ENCODE measurements at regions not wholly inside any gene's neighbourhood (a gene's known extent, or its start where the extent isn't known, plus 50 kb on each side); places are given as distances from the start of the nearest gene placed in this dataset.

DNA sequence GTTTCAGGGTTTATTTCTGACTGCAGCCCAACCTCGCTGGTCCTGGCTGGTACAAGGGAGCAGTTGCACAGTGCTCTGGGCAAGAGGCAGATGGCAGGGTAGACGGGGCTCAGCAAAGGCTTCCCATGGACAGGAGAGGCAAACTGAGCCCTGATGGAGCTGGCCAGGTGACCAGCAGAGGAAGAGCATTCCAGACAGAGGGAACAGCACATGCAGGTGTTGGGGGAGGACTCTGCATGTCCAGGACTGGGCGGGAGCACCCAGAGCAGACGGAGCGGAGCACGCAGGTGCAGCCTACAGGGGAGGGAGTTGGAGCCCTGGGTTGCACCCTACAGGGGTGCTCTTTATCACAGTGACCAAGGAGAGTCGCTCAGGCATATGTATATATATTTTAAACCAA is 285.3 kb downstream of the FOXL1 start:
- H3K36me3 ChIP-seq (ENCODE audit: control insufficient read depth, insufficient read depth, low read length) = no peaks in the 10 kb centered on the region
- H3K4me1 ChIP-seq (ENCODE audit: control insufficient read depth, insufficient read depth, low read length) = no peaks in the 10 kb centered on the region
- DNase-seq (ENCODE audit: low read depth, low spot score) = no peak
- H3K27me3 ChIP-seq (ENCODE audit: control insufficient read depth, insufficient read depth, low read length) = no peaks in the 10 kb centered on the region
- H3K4me3 ChIP-seq (ENCODE audit: low read length) = no peak overlapping the region
- no peaks in the 10 kb centered on the region for H3K9me3 ChIP-seq (ENCODE audit: control insufficient read depth, insufficient read depth, low read length)
- WGBS (ENCODE audit: insufficient coverage, insufficient read length) = no CpG with 5 or more reads among the region's 7 CpGs
- H3K27ac ChIP-seq (ENCODE audit: low read length) = no peak overlapping the region

DNA sequence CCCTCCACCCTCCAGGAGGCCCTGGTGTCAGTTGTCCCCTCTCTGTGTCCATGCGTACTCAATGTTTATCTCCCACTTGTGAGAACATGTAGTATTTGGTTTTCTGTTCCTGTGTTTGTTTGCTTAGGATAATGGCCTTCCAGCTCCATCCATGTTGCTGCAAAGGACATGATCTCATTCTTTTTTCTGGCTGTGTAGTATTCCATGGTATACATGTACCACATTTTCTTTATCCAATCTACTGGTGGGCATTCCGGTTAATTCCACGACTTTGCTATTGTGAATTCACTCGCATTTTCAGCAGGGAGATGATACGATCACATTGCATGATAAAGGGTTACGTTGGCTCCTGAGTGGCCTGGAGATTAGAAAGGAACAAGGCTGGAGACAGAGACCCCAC is 286.2 kb downstream of the FOXL1 start:
- Histone ChIP-seq H3K4me3 (ENCODE audit: low read length) (no peak overlapping the region), H3K9me3 (ENCODE audit: control insufficient read depth, insufficient read depth, low read length) (no peaks in the 10 kb centered on the region), H3K27ac (ENCODE audit: low read length) (no peak overlapping the region), H3K4me1 (ENCODE audit: control insufficient read depth, insufficient read depth, low read length) (no peaks in the 10 kb centered on the region; the same call in 1 of the 2 replicates), H3K27me3 (ENCODE audit: control insufficient read depth, insufficient read depth, low read length) (no peaks in the 10 kb centered on the region), H3K36me3 (ENCODE audit: control insufficient read depth, insufficient read depth, low read length) (no peaks in the 10 kb centered on the region)
- no peak for DNase-seq (ENCODE audit: low read depth, low spot score)
- no CpG with 5 or more reads among the region's 6 CpGs for WGBS (ENCODE audit: insufficient coverage, insufficient read length)

DNA sequence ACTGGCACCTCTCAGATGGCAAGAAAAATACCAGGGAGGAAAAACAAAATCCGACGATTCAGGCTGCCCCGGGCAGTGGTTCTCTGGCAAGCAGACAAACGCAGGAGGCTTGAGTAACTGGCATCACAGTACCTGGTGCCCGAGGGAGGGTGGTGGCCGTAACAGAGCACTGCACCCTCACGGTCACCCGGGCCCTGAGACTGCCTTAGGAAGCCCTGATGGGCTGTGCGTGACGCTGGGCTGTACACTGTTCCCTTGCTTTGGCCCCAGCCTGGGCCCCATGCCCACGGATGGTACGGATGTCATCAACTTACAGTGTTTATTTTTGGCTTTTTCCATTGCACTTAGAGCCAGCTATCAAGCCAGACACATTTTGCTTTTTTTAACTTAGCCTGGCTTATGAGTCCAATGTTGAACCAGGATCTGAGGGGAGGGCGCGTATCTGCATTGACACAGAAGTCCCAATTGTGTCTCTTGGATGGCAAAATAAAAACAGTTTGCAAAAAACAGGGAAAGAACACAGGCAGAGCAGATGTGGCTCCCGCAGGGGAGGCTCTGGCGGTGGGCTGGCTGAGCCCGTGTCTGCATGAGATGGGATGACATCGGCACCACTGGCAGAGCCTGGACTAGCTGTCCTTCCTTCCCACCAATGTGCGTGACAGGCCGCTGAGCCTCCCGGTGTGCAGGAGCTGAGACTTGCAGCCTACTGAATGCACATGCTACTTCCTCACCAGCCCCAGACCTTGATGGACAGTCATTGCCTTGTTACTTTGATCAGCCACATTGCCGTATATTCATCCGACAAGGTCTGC is 287.7 kb downstream of the FOXL1 start:
- no CpG with 5 or more reads among the region's 23 CpGs for WGBS (ENCODE audit: insufficient coverage, insufficient read length)
- Histone ChIP-seq H3K27me3 (ENCODE audit: control insufficient read depth, insufficient read depth, low read length) (no peaks in the 10 kb centered on the region), H3K36me3 (ENCODE audit: control insufficient read depth, insufficient read depth, low read length) (no peaks in the 10 kb centered on the region)

DNA sequence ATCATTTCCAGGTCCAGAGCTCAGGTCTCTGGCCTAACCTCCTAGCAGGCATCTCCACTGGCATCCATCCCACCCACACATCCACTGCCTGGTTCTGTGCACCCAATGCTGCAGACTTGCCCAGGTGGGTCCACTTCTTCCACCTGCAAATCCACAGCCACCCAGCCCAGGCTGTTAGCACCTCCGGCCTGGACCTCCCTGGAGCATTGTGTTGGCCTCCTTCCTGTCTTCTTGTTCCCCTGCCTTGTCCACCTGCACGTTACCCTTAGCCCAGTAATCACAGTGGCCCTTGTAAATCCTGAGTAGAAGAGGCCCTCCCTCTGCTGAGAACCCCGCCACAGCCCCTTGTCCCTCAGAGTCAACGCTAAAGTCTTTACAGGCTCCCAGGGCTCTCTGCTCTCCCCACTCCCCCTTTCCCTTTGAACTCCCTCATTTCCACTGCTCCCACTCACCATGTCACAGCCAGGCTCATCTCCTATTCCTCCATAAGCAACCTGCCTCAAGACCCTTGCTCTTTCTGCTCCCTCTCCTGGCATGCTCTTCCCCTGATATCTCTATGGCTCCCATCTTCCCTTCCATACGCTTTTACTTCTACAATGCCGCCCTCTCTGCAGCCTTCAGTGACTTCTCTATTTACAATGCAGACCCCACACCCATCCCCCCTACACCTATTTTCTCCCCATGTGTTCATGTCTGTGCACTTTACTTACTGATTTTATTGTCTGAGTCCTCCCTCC is 288.8 kb downstream of the FOXL1 start:
- H3K36me3 ChIP-seq (ENCODE audit: control insufficient read depth, insufficient read depth, low read length) = no peaks in the 10 kb centered on the region
- H3K4me1 ChIP-seq (ENCODE audit: control insufficient read depth, insufficient read depth, low read length) = no peaks in the 10 kb centered on the region; the same call in 1 of the 2 replicates
- no CpG with 5 or more reads among the region's 6 CpGs for WGBS (ENCODE audit: insufficient coverage, insufficient read length)

More for the DNA sequence above, 287.7 kb downstream of the FOXL1 start:
- H3K4me1 ChIP-seq (ENCODE audit: control insufficient read depth, insufficient read depth, low read length) = no peaks in the 10 kb centered on the region; the same call in 1 of the 2 replicates
- no peak overlapping the region for H3K4me3 ChIP-seq (ENCODE audit: low read length)
- no peak overlapping the region for H3K27ac ChIP-seq (ENCODE audit: low read length)
- H3K9me3 ChIP-seq (ENCODE audit: control insufficient read depth, insufficient read depth, low read length) = no peaks in the 10 kb centered on the region
- no peak for DNase-seq (ENCODE audit: low read depth, low spot score)

DNA sequence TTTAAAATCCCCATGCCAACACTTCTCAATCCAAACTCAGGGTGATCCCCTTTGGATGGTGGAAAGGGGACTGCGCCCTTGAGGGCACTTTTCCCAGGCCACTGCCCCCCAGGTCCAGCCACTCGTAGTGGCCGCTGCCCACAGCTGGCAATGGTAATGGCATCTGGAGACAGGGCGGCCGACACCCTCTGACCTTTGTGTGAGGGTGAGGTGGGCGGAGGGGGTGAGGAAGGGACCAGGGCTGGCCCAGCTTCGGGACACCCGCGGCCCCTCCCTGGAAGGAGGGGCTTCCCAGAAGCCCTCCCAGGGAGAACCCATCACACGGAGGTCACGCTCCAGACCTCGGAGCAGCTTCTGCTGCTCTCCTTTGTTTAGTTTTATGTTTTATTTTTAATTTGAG is 289.7 kb downstream of the FOXL1 start:
- Histone ChIP-seq H3K27me3 (ENCODE audit: control insufficient read depth, insufficient read depth, low read length) (no peaks in the 10 kb centered on the region), H3K36me3 (ENCODE audit: control insufficient read depth, insufficient read depth, low read length) (no peaks in the 10 kb centered on the region), H3K4me1 (ENCODE audit: control insufficient read depth, insufficient read depth, low read length) (no peaks in the 10 kb centered on the region; the same call in 1 of the 2 replicates), H3K9me3 (ENCODE audit: control insufficient read depth, insufficient read depth, low read length) (no peaks in the 10 kb centered on the region), H3K4me3 (ENCODE audit: low read length) (no peak overlapping the region), H3K27ac (ENCODE audit: low read length) (no peak overlapping the region)
- WGBS (ENCODE audit: insufficient coverage, insufficient read length) = no CpG with 5 or more reads among the region's 12 CpGs
- no peak for DNase-seq (ENCODE audit: low read depth, low spot score)

More for the DNA sequence above, 288.8 kb downstream of the FOXL1 start:
- DNase-seq (ENCODE audit: low read depth, low spot score) = no peak
- Histone ChIP-seq H3K9me3 (ENCODE audit: control insufficient read depth, insufficient read depth, low read length) (no peaks in the 10 kb centered on the region), H3K27ac (ENCODE audit: low read length) (no peak overlapping the region), H3K27me3 (ENCODE audit: control insufficient read depth, insufficient read depth, low read length) (no peaks in the 10 kb centered on the region), H3K4me3 (ENCODE audit: low read length) (no peak overlapping the region)

DNA sequence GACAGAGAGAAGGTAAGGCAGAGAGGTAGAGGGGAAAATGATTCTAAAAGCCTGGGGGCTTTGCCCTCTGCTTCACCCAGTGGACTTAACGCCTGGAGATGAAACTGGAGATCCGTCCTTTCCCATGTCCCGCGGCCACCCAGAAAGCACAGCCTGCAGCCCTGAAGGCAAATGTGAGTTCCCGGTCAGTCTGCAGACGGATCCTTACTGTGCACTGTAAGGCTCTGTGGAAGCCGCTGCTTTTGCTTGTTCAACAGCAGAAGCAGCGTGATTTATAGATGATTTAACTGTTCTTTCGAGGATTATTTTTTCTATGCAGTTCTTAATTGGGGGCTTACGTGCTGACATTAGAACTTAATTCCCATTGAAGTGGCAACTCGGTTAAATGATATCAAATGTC is 290.4 kb downstream of the FOXL1 start:
- Histone ChIP-seq H3K27ac (ENCODE audit: low read length) (no peak overlapping the region), H3K36me3 (ENCODE audit: control insufficient read depth, insufficient read depth, low read length) (no peaks in the 10 kb centered on the region)

DNA sequence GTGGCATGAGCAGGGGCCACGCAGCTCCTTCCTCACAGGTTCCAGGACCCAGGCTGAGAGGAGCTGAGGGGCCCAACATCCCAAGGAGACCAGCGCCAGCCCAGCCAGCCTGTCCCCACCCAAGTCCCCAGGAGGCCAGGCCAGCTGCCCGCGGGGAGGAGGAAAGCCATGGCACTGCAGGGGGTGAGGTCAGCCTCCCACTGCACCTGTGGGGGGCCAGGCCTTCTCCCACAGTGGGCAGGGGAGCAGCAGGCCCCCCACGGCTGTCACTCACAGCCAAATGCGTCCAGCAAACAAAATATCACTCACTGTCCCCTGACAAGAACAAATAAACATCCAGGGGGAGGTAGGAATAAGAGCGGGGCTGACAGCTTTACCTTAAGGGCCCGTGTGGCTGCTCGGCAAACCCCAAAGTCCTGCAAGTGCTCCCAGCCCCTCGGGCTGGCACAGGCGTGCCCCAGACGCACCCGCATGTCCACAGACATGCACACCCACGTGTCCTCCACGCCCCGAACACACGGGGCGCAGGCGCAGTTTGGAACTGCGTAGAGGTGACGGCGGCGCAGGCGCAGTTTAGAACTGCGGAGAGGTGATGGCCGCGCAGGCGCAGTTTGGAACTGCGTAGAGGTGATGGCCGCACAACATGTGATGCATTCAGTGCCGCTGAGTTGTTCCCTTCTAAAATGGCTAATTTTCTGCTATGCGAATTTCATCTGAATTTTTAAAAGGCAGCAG is 291.1 kb downstream of the FOXL1 start:
- Histone ChIP-seq H3K36me3 (ENCODE audit: control insufficient read depth, insufficient read depth, low read length) (no peaks in the 10 kb centered on the region), H3K27me3 (ENCODE audit: control insufficient read depth, insufficient read depth, low read length) (no peaks in the 10 kb centered on the region), H3K4me1 (ENCODE audit: control insufficient read depth, insufficient read depth, low read length) (no peaks in the 10 kb centered on the region; the same call in 1 of the 2 replicates), H3K9me3 (ENCODE audit: control insufficient read depth, insufficient read depth, low read length) (no peaks in the 10 kb centered on the region), H3K27ac (ENCODE audit: low read length) (no peak overlapping the region), H3K4me3 (ENCODE audit: low read length) (no peak overlapping the region)
- no peak for DNase-seq (ENCODE audit: low read depth, low spot score)
- no CpG with 5 or more reads among the region's 32 CpGs for WGBS (ENCODE audit: insufficient coverage, insufficient read length)

More for the DNA sequence above, 290.4 kb downstream of the FOXL1 start:
- no CpG with 5 or more reads among the region's 11 CpGs for WGBS (ENCODE audit: insufficient coverage, insufficient read length)
- Histone ChIP-seq H3K27me3 (ENCODE audit: control insufficient read depth, insufficient read depth, low read length) (no peaks in the 10 kb centered on the region), H3K4me1 (ENCODE audit: control insufficient read depth, insufficient read depth, low read length) (no peaks in the 10 kb centered on the region; the same call in 1 of the 2 replicates), H3K9me3 (ENCODE audit: control insufficient read depth, insufficient read depth, low read length) (no peaks in the 10 kb centered on the region), H3K4me3 (ENCODE audit: low read length) (no peak overlapping the region)
- DNase-seq (ENCODE audit: low read depth, low spot score) = no peak

DNA sequence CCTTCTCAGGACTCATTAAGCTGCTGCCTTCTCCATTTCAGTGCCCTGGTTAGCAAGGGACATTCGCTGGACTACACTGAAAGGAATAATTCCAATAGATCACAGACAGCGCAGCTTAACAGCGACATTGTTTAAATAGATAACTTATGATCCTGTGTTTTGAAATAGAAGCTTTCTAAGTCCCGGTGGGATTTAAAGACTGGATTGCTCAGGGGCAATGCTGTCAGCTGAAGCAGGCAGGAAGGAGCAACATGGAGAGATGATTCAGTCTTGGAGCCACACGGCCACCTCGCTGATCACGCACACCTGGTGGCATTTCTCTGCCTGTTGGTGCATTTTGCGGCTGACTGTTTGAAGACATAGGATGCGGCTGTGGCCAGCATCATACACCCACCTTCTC is 292.0 kb downstream of the FOXL1 start:
- no peaks in the 10 kb centered on the region for H3K27me3 ChIP-seq (ENCODE audit: control insufficient read depth, insufficient read depth, low read length)
- H3K9me3 ChIP-seq (ENCODE audit: control insufficient read depth, insufficient read depth, low read length) = no peaks in the 10 kb centered on the region
- H3K36me3 ChIP-seq (ENCODE audit: control insufficient read depth, insufficient read depth, low read length) = no peaks in the 10 kb centered on the region
- DNase-seq (ENCODE audit: low read depth, low spot score) = no peak
- WGBS (ENCODE audit: insufficient coverage, insufficient read length) = no CpG with 5 or more reads among the region's 9 CpGs
- H3K4me3 ChIP-seq (ENCODE audit: low read length) = no peak overlapping the region
- H3K4me1 ChIP-seq (ENCODE audit: control insufficient read depth, insufficient read depth, low read length) = no peaks in the 10 kb centered on the region; the same call in 1 of the 2 replicates
- H3K27ac ChIP-seq (ENCODE audit: low read length) = no peak overlapping the region

DNA sequence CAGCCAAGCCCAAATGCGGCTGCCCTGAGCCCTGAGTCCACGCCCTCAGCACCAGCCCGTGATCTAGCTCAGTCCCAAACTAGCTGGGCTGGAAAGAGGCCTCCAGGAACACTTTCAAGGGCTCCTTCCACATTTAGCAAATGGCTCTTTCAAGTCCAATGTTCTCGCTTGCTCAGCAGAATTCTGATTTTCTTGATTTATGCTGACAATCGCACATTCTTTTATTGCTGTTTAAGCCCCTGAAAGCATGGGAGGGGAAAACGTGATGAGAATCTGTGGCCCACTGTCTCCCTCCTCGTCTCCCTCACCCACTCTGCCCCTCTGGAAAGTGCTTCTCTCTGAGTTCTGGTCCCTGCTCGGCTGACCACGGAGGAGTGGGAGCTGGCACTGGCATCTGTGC is 293.8 kb downstream of the FOXL1 start:
- no peaks in the 10 kb centered on the region for H3K9me3 ChIP-seq (ENCODE audit: control insufficient read depth, insufficient read depth, low read length)
- no peak for DNase-seq (ENCODE audit: low read depth, low spot score)
- WGBS (ENCODE audit: insufficient coverage, insufficient read length) = no CpG with 5 or more reads among the region's 9 CpGs
- H3K27ac ChIP-seq (ENCODE audit: low read length) = no peak overlapping the region
- H3K4me3 ChIP-seq (ENCODE audit: low read length) = no peak overlapping the region
- no peaks in the 10 kb centered on the region for H3K27me3 ChIP-seq (ENCODE audit: control insufficient read depth, insufficient read depth, low read length)
- no peaks in the 10 kb centered on the region; the same call in 1 of the 2 replicates for H3K4me1 ChIP-seq (ENCODE audit: control insufficient read depth, insufficient read depth, low read length)
- H3K36me3 ChIP-seq (ENCODE audit: control insufficient read depth, insufficient read depth, low read length) = no peaks in the 10 kb centered on the region

DNA sequence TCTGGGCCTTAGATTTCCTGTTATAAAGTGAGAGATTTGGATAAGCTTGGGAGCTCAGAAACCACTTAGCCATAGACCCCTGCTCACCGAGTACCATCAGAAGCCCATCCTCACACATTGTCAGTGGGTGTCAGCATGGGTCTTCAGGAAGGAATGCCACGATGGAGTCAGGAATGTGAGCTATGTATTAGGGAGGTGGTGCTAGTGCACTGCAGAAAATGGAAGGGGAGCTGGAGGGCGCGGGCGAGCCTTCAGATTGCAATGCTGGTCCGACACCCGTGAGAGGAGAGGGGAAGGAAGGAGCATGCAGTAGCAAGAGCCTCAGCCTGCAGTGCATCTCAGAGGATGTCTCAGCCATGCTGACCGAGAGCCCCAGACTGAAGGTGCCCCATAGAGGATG is 294.5 kb downstream of the FOXL1 start:
- DNase-seq (ENCODE audit: low read depth, low spot score) = no peak
- no peak overlapping the region for H3K4me3 ChIP-seq (ENCODE audit: low read length)
- WGBS (ENCODE audit: insufficient coverage, insufficient read length) = no CpG with 5 or more reads among the region's 8 CpGs

More for the DNA sequence above, 294.5 kb downstream of the FOXL1 start:
- H3K27me3 ChIP-seq (ENCODE audit: control insufficient read depth, insufficient read depth, low read length) = no peaks in the 10 kb centered on the region
- H3K27ac ChIP-seq (ENCODE audit: low read length) = no peak overlapping the region
- H3K4me1 ChIP-seq (ENCODE audit: control insufficient read depth, insufficient read depth, low read length) = no peaks in the 10 kb centered on the region; the same call in 1 of the 2 replicates
- H3K9me3 ChIP-seq (ENCODE audit: control insufficient read depth, insufficient read depth, low read length) = no peaks in the 10 kb centered on the region
- H3K36me3 ChIP-seq (ENCODE audit: control insufficient read depth, insufficient read depth, low read length) = no peaks in the 10 kb centered on the region

All from iPS DF 6.9 (cell line).